NCI-H226 (cell line): ENCODE measurements at regions not wholly inside any gene's neighbourhood (a gene's known extent, or its start where the extent isn't known, plus 50 kb on each side); places are given as distances from the start of the nearest gene placed in this dataset.

Experiments
- DNase-seq: peaks from one replicate; pipeline ENCODE4 v3.0.0-alpha.2; 2015

DNA sequence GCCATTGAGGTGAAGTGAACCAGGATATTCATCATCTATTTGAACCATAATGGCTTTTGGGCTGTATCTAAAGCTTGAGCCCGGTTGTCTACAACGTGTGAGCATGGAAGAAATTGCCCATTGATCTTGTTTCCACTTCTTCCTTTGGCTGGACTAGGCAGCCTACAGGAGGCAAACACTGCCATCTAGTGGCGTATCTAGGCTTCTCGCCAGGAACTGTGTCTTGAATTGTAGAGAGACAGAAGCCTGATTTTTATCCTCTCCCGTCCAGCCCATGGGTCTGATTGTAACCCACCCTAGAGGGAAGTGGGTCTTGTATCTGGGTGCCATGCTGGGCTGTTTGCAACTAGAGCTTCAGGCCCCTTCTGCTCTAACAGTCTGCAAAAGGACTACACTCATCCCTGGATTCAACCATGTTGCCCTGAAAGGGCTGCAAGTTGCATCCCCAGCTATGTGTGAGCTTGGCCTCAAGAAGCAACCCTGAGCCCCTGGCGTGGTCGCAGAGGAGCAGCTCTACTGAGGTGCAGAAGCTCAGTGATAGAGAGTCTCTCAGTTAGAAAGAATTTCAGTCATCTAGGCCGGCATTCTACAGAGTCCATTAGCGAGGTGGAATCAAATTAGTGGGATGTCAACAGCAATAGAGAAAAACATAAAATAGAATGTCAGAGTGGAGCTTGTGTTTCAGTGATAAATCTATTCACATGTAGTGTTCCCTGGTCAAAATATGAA lies 170.2 kb upstream of the UMPS start:
- DNase-seq, result peak; percentile 35

DNA sequence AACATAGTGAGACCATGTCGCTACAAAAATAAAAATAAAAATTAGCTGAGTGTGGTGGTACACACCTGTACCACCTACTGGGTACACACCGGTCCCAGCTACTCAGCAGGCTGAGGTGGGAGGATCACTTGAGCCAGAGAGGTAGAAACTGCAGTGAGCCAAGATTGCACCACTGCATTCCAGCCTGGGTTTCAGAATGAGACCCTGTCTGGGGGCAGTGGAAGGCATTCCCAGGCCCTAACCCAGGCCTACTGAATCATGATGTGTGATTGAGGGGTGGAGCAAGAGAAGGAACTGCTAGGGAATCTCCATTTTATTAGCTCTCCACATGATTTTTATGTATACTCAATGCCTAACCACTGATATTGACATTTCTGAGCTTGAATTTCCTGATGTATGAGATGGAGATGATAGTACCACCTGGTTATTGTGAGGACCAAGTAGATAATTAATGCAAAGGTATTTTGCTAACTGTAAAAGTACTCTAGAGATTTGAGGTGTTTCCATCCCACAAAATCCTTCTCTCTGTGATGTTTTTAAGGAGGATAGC lies 169.5 kb upstream of the UMPS start:
- peak; percentile 23 for DNase-seq

DNA sequence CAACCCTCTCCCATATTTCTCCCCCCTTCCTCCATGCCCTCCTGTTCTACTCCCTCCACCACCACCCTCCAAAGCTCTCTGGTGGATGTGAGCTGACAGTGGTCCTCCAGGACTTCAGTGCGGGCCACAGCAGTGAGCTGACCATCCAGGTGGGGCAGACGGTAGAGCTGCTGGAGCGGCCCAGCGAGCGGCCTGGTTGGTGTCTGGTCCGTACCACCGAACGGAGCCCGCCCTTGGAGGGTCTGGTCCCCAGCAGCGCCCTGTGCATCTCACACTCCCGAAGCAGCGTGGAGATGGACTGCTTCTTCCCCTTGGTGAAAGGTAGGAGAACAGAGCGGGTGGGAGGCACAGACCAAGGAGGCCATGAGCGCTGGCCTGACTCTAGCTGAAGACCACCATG lies 167.5 kb upstream of the UMPS start:
- no peak for DNase-seq

DNA sequence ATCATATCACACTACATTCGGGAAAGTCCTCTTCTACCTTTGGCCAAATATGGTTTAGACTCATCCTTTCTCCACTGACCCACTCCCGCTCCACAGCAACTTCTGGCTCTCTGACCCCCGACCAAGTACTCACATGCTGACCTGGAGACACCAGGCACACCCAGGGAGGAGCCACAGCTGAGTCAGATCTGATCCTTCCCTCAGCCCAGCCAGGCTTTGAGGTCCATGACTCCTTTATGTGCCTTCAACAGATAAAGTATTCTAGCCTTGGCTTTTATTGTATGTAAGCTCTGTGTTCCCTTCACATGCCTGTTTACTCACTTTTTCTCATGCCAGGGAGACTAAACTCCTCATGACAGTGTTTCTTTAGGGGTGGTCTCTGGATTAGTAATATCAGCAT lies 166.9 kb upstream of the UMPS start:
- DNase-seq, result no peak

DNA sequence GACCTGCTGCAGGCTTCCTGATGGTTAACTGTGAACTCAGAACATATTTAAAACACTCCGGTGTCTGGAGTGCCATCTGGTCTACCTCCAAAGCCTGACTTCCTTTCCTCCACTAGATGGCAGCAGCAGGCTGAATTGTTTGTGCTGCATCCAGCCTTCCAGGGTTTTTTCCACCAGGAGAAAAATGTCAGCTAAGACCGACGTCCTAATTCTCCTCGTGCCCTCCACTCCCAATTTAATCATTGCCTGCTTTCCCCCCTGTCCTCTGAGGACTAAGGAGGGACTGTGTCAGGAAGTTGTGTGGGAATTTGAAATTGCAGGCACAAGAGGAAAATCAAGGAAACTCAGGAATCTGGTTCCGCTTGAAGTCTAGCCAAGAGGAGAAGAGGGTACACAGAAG lies 165.2 kb upstream of the UMPS start:
- peak; percentile 14 for DNase-seq

DNA sequence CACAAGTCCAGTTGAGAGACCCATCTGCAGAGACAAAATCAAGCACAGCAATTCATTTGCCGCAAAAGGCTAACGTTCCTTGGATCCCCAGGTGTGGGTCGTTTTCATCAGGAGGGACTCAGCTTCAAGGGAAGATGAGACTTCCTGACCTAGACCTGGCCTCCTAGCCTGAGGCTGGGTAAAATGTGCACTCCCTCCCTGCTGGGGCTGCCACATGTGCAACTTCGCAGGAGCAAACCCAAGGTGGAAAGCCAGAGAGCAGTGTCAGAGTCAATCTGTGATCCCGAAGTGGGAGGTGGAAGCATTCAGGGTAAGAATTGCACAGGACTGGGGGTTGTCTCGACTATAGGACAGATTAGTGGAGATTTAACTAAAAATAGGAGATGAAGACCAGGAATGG lies 164.7 kb upstream of the UMPS start:
- no peak for DNase-seq

DNA sequence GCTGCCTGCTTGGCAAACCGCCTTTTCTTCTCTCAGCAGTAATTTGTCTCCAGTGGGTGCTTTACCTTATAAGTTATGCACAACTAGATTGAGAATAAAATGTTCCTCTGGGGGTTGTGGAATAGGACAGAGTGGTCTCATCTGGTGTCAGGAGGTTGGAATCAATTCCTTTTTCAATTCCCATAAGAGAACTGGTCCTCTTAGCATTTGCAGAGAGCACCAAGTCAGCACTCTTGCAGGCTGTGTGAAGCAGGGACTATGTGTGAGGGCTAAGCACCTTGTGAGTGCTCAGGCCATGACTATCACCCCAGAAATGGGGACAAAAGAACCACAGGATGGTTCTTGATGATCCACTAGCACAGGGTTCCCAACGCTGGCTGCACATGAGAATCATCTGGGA lies 163.6 kb upstream of the UMPS start:
- DNase-seq, result no peak

DNA sequence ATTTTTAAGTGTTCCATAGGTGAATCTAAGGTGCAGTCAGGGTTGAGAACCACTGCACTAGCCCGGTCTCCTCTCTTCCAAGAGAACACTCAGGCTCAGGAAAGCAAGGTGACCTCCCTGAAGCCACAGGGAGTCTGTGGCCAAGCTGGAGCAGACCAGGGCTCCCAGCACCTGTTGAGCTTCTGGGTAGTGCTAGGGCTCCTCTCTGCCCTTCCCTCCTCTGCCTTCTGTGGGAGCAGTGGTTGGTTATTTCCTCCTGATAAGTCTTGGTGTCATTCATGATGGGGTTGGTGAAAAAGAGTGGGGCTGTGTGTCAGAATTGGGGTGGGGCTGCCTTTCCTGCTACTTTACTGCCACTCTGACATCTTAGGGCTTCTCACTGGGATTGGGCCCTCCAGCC lies 163.1 kb upstream of the UMPS start:
- no peak for DNase-seq

DNA sequence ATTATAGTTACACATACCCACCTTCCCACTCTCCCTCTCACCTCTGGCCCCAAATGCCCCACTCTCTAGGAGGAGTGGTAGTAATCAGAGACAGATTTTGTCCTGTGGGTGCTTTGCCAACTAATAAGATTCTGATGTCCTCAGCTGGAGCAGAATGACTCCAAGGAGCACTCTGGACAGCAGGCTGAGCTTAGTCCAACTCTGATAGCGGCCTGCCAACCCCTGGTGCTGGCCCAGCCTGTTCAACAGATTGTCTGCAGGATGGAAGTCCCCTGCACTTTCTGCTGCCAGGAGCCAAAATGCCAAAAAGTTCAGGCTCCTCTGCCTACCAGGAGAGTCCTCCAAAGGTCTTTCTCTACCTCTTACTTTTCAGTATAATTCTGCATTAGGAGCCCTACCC lies 160.5 kb upstream of the UMPS start:
- no peak for DNase-seq

DNA sequence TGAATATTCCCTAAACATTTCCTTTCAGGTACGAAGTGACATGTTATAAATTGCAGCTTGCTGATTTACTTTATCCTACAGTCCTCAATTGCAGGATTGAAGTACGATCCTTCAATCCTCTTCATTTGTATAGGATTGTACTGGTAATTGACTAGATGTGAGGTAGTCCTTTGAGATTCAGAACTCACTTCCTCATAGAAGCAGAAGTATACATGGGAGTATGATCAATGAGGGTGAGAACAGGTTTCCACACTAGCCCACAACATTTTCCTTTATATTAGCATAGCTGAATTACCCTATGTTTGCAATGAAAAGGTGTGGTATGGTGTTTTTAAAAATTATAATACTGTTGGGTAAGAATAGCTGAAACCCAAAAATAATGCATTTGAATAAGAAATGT lies 160.0 kb upstream of the UMPS start:
- no peak for DNase-seq

DNA sequence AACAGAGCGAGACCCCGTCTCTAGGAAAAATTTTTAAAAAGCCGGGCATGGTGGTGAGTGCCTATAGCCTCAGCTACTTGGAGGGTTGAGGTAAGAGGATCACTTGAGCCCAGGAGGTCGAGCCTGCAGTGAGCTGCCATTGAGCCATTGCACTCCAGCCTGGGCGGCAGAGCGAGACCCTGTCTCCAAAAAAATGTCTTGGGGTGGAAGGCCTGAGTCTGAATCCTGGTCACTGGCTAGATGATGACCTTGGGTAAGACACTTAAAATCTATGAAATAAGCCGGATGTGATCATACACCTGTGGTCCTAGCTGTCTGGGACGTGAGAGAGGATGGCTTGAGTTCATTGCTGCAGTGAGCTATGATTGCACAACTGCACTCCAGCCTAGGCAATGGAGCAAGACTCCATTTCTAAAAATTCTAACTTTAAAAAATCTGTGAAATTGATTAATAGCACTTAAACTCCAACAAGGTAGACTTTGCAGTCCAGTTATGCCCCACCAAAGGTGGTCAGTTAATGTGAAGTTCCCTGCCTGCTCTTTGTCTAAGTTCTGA lies 157.3 kb upstream of the UMPS start:
- no peak for DNase-seq

DNA sequence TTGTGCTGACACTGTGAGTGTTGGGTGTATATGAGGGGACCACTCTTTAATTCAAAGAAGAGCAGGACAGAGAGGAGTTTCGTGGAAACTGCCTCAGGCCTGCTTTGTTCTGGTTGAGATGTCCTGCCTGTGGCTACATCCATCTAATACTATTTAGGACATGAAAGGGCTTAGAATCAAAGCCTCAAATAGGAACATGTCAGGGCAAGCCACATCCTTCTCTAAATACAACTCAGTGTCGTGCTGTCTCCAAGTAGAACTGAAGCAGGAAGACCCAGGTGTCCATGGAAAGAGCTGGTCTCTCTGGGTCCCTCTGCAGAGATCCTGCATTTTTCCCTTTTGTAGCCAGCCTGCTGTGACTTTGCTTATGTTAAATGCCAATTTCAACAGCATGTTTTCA lies 156.2 kb upstream of the UMPS start:
- no peak for DNase-seq

DNA sequence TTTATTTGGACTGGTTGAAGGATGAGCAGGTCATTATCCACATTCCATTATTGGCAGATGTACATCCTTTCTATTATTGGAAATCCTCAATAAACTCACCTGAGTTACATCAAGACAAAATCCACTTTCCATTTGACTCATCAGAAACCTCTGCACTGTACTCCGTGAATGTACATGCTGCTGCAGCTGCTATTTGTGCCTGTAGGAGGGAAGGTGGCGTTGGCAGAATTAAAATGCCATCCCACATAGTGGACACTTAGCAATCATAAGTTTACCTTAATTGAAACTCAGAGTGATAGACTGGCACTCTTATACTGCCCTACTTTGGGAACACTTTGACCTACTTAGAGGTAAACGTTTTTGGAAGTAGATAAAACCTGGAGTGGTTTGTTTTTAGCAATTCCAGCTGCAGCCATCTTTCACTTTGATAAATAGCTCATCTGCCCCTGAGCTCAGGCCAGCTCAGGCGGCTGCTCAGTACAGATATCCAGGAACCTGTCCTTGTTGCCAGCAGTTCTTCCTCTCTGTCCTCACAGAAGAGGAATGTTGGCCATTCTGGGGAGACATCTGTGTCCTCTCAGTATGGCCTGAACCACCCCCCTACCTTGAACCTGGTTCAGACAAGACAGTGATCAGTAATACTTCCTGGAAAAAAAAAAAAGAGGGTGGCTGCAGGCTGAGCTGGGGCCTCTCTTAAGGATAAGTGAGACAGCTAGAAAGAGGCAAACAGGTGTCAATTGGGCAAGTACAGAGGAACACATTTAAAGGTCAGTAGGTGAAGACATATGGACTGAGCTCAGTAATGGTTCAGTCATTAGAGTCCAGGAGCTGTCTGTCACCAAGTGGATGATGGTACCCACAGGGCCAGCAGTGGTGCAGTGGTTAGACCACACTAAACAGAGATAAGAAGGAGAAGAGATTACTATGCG lies 153.4 kb upstream of the UMPS start:
- no peak for DNase-seq

DNA sequence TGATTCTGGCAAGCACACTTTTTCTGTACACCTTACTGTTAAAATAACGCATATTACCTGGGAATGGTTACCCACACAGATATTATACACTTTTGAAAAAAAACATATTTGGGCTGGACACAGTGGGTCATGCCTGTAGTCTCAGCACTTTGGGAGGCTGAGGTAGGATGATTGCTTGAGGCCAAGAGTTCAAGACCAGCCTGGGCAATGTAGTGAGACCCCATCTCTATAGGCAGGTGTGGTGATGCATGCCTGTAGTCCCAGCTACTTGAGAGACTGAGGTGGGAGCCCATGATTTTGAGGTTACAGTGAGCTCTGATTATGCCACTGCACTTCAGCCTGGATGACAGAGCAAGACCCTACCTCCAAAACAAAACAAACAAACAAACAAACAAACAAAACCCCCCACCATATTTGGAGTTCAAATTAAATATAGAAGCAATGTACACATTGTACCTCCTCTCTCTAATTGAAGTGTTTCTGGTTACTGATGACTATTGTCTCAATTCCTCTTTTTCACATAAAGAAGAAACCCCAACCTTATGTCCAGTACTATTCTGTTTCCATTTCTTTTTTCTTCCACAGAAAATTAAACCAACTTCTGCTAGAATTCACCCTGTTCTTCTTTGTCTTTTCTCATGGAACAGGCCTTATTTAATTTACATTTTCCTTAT lies 152.6 kb upstream of the UMPS start:
- DNase-seq, result no peak

DNA sequence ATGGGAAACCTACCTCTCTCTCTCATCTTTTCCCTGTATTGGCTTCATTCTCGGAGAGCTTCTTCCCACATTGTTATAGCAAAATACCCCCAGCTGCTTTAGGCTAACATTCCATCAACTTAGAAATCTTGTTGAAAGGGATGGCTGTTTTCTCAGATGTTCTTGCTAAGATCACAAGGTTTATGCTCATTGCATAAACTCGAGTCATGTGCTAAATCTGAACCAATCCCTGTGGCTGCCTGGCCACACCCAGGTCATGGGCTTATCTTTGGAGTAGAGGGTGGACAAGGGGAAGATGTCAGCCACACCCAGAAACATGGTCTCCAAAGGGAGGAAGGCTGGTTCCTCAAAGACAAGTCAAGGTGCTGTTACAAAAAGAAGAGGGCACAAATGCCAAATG lies 150.6 kb upstream of the UMPS start:
- no peak for DNase-seq

DNA sequence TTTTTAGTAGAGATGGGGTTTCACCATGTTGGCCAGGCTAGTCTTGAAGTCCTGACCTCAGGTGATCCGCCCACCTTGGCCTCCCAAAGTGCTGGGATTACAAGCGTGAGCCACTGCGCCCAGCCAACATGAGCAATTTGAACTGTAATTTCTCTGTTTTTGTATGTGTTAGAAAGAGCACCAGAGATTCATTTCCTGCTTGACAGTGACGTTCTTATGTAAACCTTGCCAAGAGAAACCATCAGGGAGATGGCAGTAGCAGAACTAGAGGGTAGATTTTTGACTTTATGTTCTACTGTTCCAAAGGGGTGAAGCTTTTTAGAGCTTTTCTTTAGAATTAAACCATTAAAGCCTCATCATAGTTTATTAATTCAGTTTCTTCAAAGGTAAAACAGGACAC lies 148.1 kb upstream of the UMPS start:
- DNase-seq, result no peak

DNA sequence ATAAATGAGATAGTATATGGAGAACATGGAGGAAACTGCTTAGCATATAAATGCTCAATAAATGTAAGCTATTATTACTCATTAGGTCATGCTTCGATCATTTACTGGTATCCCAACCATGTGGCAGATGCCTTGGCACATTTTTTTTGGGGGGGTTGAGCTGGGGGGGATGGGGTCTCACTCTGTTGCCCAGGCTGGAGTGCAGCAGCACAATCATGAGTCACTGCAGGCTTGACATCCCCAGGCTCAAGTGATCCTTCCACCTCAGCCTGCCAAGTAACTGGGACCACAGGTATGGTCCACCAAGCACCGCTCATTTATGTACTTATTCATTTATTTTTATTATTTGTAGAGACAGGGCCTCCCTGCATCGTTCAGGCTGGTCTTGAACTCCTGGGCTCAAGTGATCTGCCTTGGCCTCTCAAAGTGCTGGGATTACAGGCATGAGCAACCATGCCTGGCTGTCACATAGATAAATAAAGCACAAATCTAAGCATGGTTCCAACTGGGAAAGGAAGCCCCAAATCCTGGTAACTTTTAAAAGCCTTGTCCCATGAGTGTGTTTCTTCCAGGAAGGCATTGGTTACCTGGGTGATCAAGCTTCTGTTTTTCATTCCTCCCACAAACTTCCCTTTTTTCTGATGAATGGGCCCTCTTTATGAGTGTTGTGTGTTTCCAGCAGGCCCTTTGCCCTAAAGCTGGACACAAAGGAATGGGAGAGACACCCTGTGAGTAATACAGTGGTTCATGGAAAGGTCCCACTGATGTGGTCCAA lies 147.4 kb upstream of the UMPS start:
- no peak for DNase-seq

DNA sequence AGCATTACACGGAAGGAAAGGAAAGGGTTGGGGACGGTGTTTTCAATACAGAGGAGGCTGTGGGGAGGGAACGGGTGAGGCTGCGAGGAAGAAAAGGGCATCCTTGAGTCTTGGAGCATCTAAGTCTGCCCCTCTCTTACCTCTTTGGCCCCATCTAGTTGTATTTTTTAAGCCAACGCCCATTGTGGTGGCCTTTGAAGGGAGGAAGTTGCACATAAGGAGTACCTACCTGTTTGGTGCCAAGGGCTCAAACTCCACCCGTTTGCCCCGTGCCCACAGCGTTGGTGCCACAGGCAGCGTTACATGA lies 146.1 kb upstream of the UMPS start:
- DNase-seq, result no peak

DNA sequence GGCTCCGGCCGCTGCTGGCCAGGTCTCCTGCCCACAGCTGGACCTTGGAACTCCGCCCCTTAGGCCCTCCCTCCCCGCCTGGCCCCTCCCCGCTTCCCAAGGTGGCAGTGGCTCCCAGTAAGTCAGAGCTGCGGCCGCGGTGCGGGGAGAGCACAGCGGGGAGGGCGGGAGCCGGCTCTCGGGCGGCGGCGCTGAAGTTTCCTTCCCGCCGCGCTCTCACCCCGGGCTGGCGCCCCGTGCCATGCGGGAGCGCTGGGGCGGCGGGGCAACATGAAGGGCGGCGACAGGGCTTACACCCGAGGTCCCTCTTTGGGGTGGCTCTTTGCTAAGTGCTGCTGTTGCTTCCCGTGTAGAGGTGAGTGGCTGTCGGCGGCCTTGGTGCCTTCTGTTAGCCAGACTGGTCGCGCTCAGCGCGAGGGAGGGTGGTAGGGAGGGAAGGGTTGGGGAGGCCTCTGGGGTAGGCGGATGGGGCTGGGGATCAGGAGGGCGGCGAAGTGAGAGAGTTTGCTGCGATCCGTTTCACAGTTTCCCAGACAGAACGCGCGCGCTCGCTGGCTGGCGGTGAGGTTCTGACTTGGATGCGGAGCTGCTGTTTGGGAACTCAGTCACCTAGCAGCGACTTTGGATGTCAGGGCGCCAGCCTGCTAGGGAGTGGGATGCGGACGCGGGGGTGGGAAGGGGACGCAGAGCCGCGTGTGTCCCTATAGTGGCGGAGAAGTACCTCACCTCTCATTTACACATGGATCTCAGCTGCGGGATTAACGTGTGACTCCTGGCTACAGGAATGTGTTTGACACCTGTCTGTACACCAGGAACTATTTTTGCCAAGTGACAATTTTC lies 145.5 kb upstream of the UMPS start:
- DNase-seq, result no peak

DNA sequence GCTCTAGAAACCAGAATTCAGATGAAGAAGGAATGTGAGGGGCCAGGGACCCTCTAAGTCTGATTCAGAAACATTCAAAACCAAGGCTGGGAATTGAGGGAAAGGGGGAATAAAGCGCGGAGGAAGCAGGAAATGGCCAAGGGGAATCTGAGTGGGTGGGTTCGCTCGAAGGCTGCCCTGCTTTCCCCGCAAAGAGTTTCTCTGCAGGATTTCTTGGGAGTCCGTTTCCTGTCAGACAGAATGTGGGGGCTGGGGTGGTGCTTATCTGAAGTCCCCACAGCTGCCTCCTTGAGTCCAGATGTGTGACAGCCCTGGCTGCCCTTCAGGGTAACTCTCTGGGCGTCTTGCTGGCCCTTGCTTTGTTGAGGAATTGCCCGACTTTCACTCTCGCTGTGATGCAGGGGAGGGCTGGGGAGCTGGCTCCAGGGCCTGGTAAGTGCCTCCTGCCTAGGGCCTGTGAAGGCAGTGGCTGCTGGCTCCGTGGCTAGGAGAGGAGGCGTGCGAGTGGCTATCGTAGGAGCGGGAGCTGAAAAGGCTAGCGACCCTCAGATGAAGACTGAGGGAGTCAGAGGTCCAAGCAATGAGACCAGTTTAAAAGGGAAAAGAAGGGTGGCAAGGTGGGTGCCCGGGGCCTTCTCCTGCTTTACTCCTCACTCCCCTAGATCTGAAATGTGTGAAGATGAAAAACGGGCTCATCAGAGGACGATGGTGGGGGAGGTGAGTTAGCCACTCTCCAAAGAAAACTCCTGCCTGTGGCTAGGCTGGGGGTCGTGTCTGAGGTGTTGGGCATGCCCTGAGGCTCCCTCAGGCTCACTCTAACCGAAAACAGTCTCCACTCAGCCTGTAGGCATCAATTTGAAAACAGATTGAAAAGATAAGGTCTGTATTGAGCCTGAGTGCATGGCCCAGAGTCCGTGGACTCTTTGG lies 143.9 kb upstream of the UMPS start:
- DNase-seq, result no peak

DNA sequence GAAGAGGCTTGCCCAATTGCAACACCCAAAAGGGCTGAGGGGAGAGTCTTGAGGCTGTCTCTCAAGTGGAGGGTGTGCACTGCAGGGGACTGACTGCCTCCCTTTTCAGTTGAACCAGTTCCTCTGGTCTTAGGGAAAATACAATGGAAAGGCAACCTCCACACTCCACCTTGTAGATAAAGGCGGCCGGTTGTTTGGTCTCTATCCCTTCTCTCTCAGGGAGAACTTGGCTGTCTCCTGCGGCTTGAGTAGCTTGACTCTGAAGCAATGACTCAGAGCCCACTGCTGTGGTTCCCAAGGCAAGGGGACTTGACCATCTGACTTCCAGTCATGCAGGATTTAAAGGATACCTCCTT lies 143.2 kb upstream of the UMPS start:
- no peak for DNase-seq
